Fibroblast of lung (primary cell): ENCODE measurements at regions not wholly inside any gene's neighbourhood (a gene's known extent, or its start where the extent isn't known, plus 50 kb on each side); places are given as distances from the start of the nearest gene placed in this dataset.

Experiments used
- EZH2 ChIP-seq: IDR thresholded peaks from 2 replicates; pipeline ENCODE4 v1.5.1; 2012; ENCODE audit warnings: low read length, control low read depth, mild to moderate bottlenecking; ENCODE audit errors: missing control alignments
- TF ChIP-seq, protein P1 (sequence below), 2 donors: IDR thresholded peaks in 1 of 2; conservative IDR thresholded peaks in 1 of 2; 1 replicate in 1 of 2; 2 replicates in 1 of 2; pipeline ENCODE4 v1.5.1; 2011 to 2012; ENCODE audit warnings: low read length in 2 of 2, control low read depth in 1 of 2, inconsistent platforms in 1 of 2, low read depth in 1 of 2, mild to moderate bottlenecking in 1 of 2

GRCh38 chr2:65488527-65488926 lies 56.1 kb upstream of the SPRED2 start:
- TF ChIP-seq, protein P1, sequence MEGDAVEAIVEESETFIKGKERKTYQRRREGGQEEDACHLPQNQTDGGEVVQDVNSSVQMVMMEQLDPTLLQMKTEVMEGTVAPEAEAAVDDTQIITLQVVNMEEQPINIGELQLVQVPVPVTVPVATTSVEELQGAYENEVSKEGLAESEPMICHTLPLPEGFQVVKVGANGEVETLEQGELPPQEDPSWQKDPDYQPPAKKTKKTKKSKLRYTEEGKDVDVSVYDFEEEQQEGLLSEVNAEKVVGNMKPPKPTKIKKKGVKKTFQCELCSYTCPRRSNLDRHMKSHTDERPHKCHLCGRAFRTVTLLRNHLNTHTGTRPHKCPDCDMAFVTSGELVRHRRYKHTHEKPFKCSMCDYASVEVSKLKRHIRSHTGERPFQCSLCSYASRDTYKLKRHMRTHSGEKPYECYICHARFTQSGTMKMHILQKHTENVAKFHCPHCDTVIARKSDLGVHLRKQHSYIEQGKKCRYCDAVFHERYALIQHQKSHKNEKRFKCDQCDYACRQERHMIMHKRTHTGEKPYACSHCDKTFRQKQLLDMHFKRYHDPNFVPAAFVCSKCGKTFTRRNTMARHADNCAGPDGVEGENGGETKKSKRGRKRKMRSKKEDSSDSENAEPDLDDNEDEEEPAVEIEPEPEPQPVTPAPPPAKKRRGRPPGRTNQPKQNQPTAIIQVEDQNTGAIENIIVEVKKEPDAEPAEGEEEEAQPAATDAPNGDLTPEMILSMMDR (conservative IDR thresholded peaks at IDR 0.05 in 1 of 2, IDR thresholded peaks at IDR 0.05 in 1 of 2; ENCODE audit: low read depth in 1 of 2, low read length in 2 of 2) = no peak
- no peak for TF ChIP-seq EZH2
